ENCODE measurements at regions not wholly inside any gene's neighbourhood (a gene's known extent, or its start where the extent isn't known, plus 50 kb on each side); places are given as distances from the start of the nearest gene placed in this dataset.

DNA sequence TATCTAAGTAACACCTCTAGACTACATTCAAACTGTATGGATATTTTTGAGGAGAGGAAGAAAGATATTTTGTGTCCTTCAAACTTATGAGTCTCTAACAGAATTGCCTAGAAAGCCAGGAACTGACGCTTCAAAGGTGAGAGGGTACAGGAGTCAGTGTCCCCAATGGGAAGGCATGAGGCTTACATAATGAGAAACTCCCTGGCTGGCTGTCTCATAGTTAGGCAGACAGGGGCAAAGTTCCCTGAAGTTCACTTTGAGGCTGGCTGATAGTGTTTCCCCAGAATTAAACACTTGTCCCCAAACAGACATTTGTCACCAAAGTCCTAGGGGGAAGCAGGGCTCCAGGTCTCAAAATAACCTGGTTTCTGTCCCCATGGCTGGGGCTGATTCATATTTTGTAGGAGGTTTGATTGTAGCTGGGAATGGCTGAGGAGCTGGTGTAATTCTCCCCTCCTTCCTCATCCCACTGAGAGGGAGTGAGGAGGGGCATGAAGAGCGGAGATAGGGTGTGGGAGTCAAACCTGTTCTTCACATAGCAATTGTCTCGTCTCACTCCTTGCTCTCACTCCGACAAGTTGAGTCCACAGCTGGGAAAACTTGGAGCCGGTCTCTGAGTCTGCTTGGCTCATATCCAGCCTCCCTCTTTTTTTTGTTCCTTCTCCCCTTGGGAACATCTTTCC is 56.4 kb upstream of the CISTR start (continued):
- TF ChIP-seq, protein P1, sequence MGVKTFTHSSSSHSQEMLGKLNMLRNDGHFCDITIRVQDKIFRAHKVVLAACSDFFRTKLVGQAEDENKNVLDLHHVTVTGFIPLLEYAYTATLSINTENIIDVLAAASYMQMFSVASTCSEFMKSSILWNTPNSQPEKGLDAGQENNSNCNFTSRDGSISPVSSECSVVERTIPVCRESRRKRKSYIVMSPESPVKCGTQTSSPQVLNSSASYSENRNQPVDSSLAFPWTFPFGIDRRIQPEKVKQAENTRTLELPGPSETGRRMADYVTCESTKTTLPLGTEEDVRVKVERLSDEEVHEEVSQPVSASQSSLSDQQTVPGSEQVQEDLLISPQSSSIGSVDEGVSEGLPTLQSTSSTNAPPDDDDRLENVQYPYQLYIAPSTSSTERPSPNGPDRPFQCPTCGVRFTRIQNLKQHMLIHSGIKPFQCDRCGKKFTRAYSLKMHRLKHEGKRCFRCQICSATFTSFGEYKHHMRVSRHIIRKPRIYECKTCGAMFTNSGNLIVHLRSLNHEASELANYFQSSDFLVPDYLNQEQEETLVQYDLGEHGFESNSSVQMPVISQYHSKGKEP (CRISPR knock-in tag; IDR thresholded peaks at IDR 0.05), result no peak
- TF ChIP-seq ZNF335 (CRISPR knock-in tag; IDR thresholded peaks at IDR 0.05) (no peak), MYNN (CRISPR knock-in tag; IDR thresholded peaks at IDR 0.05; ENCODE audit: low read depth) (no peak), RFX1 (IDR thresholded peaks at IDR 0.05) (no peak), SNRNP70 (IDR thresholded peaks at IDR 0.05; ENCODE audit: low read depth, low read length) (no peak), ZNF343 (CRISPR knock-in tag; IDR thresholded peaks at IDR 0.05) (no peak), NFYB (CRISPR knock-in tag; IDR thresholded peaks at IDR 0.05) (no peak), NR2C2 (CRISPR knock-in tag; IDR thresholded peaks at IDR 0.05; ENCODE audit: borderline replicate concordance) (0 out of 2 replicates have a peak, but pooled peaks have one; percentile 32), IKZF1 (IDR thresholded peaks at IDR 0.05) (no peak), ZNF17 (CRISPR knock-in tag; IDR thresholded peaks at IDR 0.05) (no peak), SUZ12 (IDR thresholded peaks at IDR 0.05; ENCODE audit: low read depth, low read length) (no peak), ZNF224 (CRISPR knock-in tag; IDR thresholded peaks at IDR 0.05) (no peak), SNAPC2 (CRISPR knock-in tag; IDR thresholded peaks at IDR 0.05) (no peak)
- TF ChIP-seq, protein P2, sequence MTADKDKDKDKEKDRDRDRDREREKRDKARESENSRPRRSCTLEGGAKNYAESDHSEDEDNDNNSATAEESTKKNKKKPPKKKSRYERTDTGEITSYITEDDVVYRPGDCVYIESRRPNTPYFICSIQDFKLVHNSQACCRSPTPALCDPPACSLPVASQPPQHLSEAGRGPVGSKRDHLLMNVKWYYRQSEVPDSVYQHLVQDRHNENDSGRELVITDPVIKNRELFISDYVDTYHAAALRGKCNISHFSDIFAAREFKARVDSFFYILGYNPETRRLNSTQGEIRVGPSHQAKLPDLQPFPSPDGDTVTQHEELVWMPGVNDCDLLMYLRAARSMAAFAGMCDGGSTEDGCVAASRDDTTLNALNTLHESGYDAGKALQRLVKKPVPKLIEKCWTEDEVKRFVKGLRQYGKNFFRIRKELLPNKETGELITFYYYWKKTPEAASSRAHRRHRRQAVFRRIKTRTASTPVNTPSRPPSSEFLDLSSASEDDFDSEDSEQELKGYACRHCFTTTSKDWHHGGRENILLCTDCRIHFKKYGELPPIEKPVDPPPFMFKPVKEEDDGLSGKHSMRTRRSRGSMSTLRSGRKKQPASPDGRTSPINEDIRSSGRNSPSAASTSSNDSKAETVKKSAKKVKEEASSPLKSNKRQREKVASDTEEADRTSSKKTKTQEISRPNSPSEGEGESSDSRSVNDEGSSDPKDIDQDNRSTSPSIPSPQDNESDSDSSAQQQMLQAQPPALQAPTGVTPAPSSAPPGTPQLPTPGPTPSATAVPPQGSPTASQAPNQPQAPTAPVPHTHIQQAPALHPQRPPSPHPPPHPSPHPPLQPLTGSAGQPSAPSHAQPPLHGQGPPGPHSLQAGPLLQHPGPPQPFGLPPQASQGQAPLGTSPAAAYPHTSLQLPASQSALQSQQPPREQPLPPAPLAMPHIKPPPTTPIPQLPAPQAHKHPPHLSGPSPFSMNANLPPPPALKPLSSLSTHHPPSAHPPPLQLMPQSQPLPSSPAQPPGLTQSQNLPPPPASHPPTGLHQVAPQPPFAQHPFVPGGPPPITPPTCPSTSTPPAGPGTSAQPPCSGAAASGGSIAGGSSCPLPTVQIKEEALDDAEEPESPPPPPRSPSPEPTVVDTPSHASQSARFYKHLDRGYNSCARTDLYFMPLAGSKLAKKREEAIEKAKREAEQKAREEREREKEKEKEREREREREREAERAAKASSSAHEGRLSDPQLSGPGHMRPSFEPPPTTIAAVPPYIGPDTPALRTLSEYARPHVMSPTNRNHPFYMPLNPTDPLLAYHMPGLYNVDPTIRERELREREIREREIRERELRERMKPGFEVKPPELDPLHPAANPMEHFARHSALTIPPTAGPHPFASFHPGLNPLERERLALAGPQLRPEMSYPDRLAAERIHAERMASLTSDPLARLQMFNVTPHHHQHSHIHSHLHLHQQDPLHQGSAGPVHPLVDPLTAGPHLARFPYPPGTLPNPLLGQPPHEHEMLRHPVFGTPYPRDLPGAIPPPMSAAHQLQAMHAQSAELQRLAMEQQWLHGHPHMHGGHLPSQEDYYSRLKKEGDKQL (CRISPR knock-in tag; IDR thresholded peaks at IDR 0.05; ENCODE audit: low read depth), result no peak
- TF ChIP-seq, protein P3, sequence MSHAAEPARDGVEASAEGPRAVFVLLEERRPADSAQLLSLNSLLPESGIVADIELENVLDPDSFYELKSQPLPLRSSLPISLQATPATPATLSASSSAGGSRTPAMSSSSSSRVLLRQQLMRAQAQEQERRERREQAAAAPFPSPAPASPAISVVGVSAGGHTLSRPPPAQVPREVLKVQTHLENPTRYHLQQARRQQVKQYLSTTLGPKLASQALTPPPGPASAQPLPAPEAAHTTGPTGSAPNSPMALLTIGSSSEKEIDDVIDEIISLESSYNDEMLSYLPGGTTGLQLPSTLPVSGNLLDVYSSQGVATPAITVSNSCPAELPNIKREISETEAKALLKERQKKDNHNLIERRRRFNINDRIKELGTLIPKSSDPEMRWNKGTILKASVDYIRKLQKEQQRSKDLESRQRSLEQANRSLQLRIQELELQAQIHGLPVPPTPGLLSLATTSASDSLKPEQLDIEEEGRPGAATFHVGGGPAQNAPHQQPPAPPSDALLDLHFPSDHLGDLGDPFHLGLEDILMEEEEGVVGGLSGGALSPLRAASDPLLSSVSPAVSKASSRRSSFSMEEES (CRISPR knock-in tag; IDR thresholded peaks at IDR 0.05), result no peak
- TF ChIP-seq, protein P4, sequence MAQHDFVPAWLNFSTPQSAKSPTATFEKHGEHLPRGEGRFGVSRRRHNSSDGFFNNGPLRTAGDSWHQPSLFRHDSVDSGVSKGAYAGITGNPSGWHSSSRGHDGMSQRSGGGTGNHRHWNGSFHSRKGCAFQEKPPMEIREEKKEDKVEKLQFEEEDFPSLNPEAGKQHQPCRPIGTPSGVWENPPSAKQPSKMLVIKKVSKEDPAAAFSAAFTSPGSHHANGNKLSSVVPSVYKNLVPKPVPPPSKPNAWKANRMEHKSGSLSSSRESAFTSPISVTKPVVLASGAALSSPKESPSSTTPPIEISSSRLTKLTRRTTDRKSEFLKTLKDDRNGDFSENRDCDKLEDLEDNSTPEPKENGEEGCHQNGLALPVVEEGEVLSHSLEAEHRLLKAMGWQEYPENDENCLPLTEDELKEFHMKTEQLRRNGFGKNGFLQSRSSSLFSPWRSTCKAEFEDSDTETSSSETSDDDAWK (CRISPR knock-in tag; IDR thresholded peaks at IDR 0.05), result no peak
- TF ChIP-seq, protein P5, sequence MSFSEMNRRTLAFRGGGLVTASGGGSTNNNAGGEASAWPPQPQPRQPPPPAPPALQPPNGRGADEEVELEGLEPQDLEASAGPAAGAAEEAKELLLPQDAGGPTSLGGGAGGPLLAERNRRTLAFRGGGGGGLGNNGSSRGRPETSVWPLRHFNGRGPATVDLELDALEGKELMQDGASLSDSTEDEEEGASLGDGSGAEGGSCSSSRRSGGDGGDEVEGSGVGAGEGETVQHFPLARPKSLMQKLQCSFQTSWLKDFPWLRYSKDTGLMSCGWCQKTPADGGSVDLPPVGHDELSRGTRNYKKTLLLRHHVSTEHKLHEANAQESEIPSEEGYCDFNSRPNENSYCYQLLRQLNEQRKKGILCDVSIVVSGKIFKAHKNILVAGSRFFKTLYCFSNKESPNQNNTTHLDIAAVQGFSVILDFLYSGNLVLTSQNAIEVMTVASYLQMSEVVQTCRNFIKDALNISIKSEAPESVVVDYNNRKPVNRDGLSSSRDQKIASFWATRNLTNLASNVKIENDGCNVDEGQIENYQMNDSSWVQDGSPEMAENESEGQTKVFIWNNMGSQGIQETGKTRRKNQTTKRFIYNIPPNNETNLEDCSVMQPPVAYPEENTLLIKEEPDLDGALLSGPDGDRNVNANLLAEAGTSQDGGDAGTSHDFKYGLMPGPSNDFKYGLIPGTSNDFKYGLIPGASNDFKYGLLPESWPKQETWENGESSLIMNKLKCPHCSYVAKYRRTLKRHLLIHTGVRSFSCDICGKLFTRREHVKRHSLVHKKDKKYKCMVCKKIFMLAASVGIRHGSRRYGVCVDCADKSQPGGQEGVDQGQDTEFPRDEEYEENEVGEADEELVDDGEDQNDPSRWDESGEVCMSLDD (CRISPR knock-in tag; IDR thresholded peaks at IDR 0.05; ENCODE audit: borderline replicate concordance), result no peak

Data from HepG2 (cell line).